OCI-LY1 (cell line): ENCODE measurements at regions not wholly inside any gene's neighbourhood (a gene's known extent, or its start where the extent isn't known, plus 50 kb on each side); places are given as distances from the start of the nearest gene placed in this dataset.

Source experiments
- H2AFZ ChIP-seq: fragments of 200-600 bp; sonication (generic), shearing (Covaris generic); 2 replicates; pipeline ENCODE4 v1.6.0; 2014; ENCODE audit warnings: antibody characterized with exemption, mild to moderate bottlenecking, low read length
- H3F3A ChIP-seq: fragments of 200-600 bp; sonication (generic), shearing (Covaris generic); 2 replicates; pipeline ENCODE4 v1.6.0; 2014; ENCODE audit warnings: mild to moderate bottlenecking, antibody characterized with exemption, low read length, moderate library complexity; ENCODE audit not compliant: insufficient read depth
- H3K27ac ChIP-seq: fragments of 200-600 bp; sonication (generic); 2 replicates; pipeline ENCODE4 v1.5.1; 2014; ENCODE audit warnings: low read length, mixed run types, mild to moderate bottlenecking, low read depth; ENCODE audit not compliant: poor library complexity, severe bottlenecking
- H3K27me3 ChIP-seq: fragments of 200-600 bp; sonication (generic); 2 replicates; pipeline ENCODE4 v1.6.0; 2014; ENCODE audit warnings: antibody characterized with exemption, mild to moderate bottlenecking, low read length, moderate library complexity; ENCODE audit not compliant: insufficient read depth
- H3K36me3 ChIP-seq: fragments of 200-600 bp; sonication (generic); 2 replicates; pipeline ENCODE4 v1.6.1; 2014; ENCODE audit warnings: mild to moderate bottlenecking, antibody characterized with exemption, low read length, moderate library complexity, mixed read lengths; ENCODE audit not compliant: insufficient read depth
- H3K4me1 ChIP-seq: fragments of 200-600 bp; sonication (generic); 2 replicates; pipeline ENCODE4 v1.5.1; 2014; ENCODE audit warnings: mild to moderate bottlenecking, low read length, moderate library complexity; ENCODE audit not compliant: insufficient read depth, severe bottlenecking
- H3K4me2 ChIP-seq: fragments of 200-600 bp; sonication (generic), shearing (Covaris generic); 2 replicates; pipeline ENCODE4 v1.6.1; 2014; ENCODE audit warnings: low read length
- H3K4me3 ChIP-seq: fragments of 200-600 bp; sonication (generic); 2 replicates; pipeline ENCODE4 v1.5.1; 2014; ENCODE audit warnings: low read length, low read depth, mild to moderate bottlenecking, mixed read lengths; ENCODE audit not compliant: poor library complexity, severe bottlenecking
- H3K79me2 ChIP-seq: fragments of 200-600 bp; shearing (Covaris generic); 2 replicates; pipeline ENCODE4 v1.6.1; 2016; ENCODE audit warnings: mixed run types, low read length, mixed read lengths; ENCODE audit not compliant: insufficient read depth
- H3K9ac ChIP-seq: fragments of 200-600 bp; sonication (generic), shearing (Covaris generic); 2 replicates; pipeline ENCODE4 v1.6.1; 2014; ENCODE audit warnings: mild to moderate bottlenecking, low read length, mixed read lengths
- H3K9me2 ChIP-seq: fragments of 200-600 bp; sonication (generic), shearing (Covaris generic); 2 replicates; pipeline ENCODE4 v1.6.1; 2014; ENCODE audit warnings: low read depth, mild to moderate bottlenecking, low read length, mixed read lengths
- H3K9me3 ChIP-seq: fragments of 200-600 bp; shearing (Covaris generic); 2 replicates; pipeline ENCODE4 v1.6.1; 2014; ENCODE audit warnings: low read length, mixed read lengths
- H4K20me1 ChIP-seq: fragments of 200-600 bp; sonication (generic), shearing (Covaris generic); 2 replicates; pipeline ENCODE4 v1.6.0; 2016; ENCODE audit warnings: mild to moderate bottlenecking, low read length; ENCODE audit not compliant: insufficient read depth
- CTCF ChIP-seq: fragments of 200-600 bp; sonication (generic), shearing (Covaris generic); IDR thresholded peaks from 2 replicates; pipeline ENCODE4 v1.5.1; 2017; ENCODE audit warnings: mild to moderate bottlenecking, antibody characterized with exemption, low read length, moderate library complexity, mixed read lengths
- EZH2 ChIP-seq: fragments of 200-600 bp; sonication (generic), shearing (Covaris generic); IDR thresholded peaks from 2 replicates; pipeline ENCODE4 v1.8.0; 2017; ENCODE audit warnings: borderline replicate concordance, mixed run types, mild to moderate bottlenecking, antibody characterized with exemption, low read length, moderate library complexity, mixed read lengths

GRCh38 chr5:143716881-143717280 lies 95.1 kb upstream of the HMHB1 start:
- Histone ChIP-seq H4K20me1 (no peaks in the 10 kb centered on the region), H3K4me1 (peaks cover 57% of the 10 kb centered on the region), H3K79me2 (no peaks in the 10 kb centered on the region), H3K9me3 (no peaks in the 10 kb centered on the region), H3K27ac (peak overlapping the region; percentile 54), H3K4me2 (no peak overlapping the region), H3K9ac (no peak overlapping the region), H2AFZ (no peak overlapping the region), H3F3A (no peaks in the 10 kb centered on the region), H3K9me2 (no peaks in the 10 kb centered on the region), H3K4me3 (no peak overlapping the region), H3K36me3 (no peaks in the 10 kb centered on the region), H3K27me3 (no peaks in the 10 kb centered on the region)
- TF ChIP-seq EZH2 = no peak
- no peak for TF ChIP-seq CTCF

- no peak overlapping the region for H3K4me3 ChIP-seq
These were observed 96.3 kb upstream of the HMHB1 start for GRCh38 chr5:143715616-143716015.

GRCh38 chr5:143714629-143715028 lies 97.3 kb upstream of the HMHB1 start:
- no peaks in the 10 kb centered on the region for H4K20me1 ChIP-seq
- H3K9me2 ChIP-seq = no peaks in the 10 kb centered on the region
- TF ChIP-seq EZH2 = no peak
- TF ChIP-seq CTCF = no peak
- H3K4me3 ChIP-seq = peak overlapping the region; percentile 24
- H3K27ac ChIP-seq = peak overlapping the region; percentile 54
- no peaks in the 10 kb centered on the region for H3K27me3 ChIP-seq
- H3K4me2 ChIP-seq = peak overlapping the region; percentile 57
- H2AFZ ChIP-seq = peak overlapping the region; percentile 66; the same call in 1 of the 2 replicates
- H3K36me3 ChIP-seq = no peaks in the 10 kb centered on the region
- H3K79me2 ChIP-seq = no peaks in the 10 kb centered on the region
- no peaks in the 10 kb centered on the region for H3K9me3 ChIP-seq
- H3K4me1 ChIP-seq = peaks cover 68% of the 10 kb centered on the region
- peak overlapping the region; percentile 39 for H3K9ac ChIP-seq
- H3F3A ChIP-seq = no peaks in the 10 kb centered on the region

More at GRCh38 chr5:143715616-143716015, 96.3 kb upstream of the HMHB1 start:
- Histone ChIP-seq H3K27me3 (no peaks in the 10 kb centered on the region), H3K36me3 (no peaks in the 10 kb centered on the region), H3K4me2 (no peak overlapping the region), H3K27ac (peak overlapping the region; percentile 54), H3K9me3 (no peaks in the 10 kb centered on the region), H3K4me1 (peaks cover 64% of the 10 kb centered on the region), H3K9me2 (no peaks in the 10 kb centered on the region), H3F3A (no peaks in the 10 kb centered on the region), H2AFZ (0 out of 2 replicates have a peak overlapping the region, but pooled peaks have one; percentile 32), H3K9ac (no peak overlapping the region; the same call in 1 of the 2 replicates), H4K20me1 (no peaks in the 10 kb centered on the region), H3K79me2 (no peaks in the 10 kb centered on the region)
- TF ChIP-seq EZH2 = no peak
- TF ChIP-seq CTCF = no peak
